GM10248 (cell line): ENCODE measurements at regions not wholly inside any gene's neighbourhood (a gene's known extent, or its start where the extent isn't known, plus 50 kb on each side); places are given as distances from the start of the nearest gene placed in this dataset.

Experiments
- CTCF ChIA-PET: fragments of 300-600 bp; sonication (Branson Sonifier 250); formaldehyde crosslinking; extraction: SDS; loops from one replicate; lab custom pipeline; 2021; ENCODE audit warnings: antibody characterized with exemption; lab: Yijun Ruan, JAX
- POLR2A ChIA-PET: fragments of 350-650 bp; sonication (Branson Sonifier 250); formaldehyde crosslinking; extraction: SDS; loops from one replicate; lab custom pipeline; 2020; ENCODE audit warnings: antibody characterized with exemption; lab: Yijun Ruan, JAX
- DNase-seq: peaks from one replicate; pipeline ENCODE4 v3.0.0; 2012; ENCODE audit errors: extremely low spot score
- TF ChIP-seq, protein P1 (sequence below): IDR thresholded peaks from 2 replicates; pipeline ENCODE4 v1.5.1; 2012; ENCODE audit warnings: mild to moderate bottlenecking, low read depth; ENCODE audit errors: extremely low read depth, missing control alignments, control extremely low read depth

DNA sequence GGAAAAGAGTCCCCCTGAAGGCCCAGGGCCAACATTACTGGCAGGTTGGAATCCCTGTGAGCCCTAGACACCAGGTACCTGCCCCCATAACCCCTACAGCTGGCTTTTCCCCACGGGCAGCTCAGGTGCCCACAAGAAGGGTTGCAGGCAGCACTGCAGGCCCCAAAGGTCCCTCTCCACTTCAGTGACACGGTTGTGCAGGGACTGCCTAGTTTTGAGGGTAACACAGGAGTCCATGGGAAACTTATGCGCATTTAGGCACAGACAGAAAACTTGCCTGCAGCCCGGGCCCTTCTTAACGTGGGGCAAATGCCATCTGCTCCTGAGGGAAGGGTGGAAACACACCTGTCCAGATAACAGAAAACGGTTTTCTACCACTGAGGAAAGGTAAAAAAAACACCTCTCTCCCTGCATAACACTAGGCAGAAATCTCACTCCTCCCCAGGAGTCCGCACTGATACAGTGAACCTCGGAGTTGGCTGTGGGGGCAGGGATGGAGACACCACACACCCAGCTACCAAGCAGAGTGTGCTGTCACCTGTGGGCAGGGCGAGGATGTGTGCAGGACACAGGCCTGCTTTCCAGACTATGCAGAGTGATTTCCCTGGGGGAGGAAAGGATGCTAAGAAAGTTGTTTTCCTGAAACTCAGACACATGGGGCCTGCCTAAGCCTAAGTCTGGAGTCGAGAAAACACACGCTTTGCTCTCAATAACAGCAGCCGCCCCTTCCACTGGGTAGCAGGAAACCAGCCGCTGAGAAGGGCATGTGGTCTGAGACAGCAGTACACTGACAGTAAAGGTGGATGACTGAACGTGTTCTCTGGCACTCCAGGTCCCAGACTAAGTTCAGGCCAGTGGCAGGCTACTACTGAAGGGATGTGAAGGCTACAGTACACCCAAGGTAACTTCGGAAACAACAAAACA, 819.4 kb downstream of the DCDC2C start:
- CTCF ChIA-PET, result no interaction called here
- TF ChIP-seq, protein P1, sequence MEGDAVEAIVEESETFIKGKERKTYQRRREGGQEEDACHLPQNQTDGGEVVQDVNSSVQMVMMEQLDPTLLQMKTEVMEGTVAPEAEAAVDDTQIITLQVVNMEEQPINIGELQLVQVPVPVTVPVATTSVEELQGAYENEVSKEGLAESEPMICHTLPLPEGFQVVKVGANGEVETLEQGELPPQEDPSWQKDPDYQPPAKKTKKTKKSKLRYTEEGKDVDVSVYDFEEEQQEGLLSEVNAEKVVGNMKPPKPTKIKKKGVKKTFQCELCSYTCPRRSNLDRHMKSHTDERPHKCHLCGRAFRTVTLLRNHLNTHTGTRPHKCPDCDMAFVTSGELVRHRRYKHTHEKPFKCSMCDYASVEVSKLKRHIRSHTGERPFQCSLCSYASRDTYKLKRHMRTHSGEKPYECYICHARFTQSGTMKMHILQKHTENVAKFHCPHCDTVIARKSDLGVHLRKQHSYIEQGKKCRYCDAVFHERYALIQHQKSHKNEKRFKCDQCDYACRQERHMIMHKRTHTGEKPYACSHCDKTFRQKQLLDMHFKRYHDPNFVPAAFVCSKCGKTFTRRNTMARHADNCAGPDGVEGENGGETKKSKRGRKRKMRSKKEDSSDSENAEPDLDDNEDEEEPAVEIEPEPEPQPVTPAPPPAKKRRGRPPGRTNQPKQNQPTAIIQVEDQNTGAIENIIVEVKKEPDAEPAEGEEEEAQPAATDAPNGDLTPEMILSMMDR, result no peak

DNA sequence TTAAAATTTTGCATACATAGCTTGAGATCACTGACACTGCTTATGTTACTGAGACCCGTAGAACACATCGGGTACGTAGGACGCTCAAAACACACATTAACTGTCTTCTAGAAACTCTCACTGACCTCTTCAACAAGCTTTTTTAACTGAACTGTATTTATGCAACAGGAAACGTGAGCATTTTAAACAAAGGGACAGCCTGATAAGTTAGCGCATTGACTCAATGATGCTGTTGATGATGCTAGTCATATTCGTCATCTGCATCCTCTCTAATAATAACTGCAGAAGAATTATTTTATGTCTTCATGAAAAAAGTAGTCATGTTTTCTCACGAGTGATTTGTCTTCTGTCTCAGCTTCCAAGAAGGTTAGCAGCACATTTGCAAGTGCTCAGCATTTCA, 824.0 kb downstream of the DCDC2C start:
- TF ChIP-seq, protein P1, result no peak
- DNase-seq, result no peak
- ChIA-PET CTCF (no interaction called here), POLR2A (no interaction called here)

More for the DNA sequence above, 819.4 kb downstream of the DCDC2C start:
- POLR2A ChIA-PET, result no interaction called here
- no peak for DNase-seq

DNA sequence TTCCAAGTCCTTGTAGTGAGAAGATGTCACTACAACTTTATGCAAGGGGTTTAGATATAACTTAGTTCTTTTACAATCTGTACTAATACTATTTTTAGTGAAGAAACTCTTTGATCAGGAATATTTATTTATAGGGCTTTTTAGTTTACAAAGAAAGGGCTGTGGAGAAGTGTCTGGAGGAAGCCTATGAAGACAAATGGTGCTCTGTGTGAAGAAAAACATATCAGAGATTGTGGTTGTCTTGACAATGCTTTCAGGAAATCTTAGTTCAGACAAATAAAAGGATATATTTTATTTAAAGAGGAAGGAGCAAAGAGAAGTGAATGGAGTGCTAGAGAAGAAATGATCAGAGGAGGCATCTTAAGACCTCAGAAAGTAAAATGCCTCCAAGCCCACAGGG, 824.9 kb downstream of the DCDC2C start:
- DNase-seq, result no peak
- CTCF ChIA-PET, result no interaction called here
- POLR2A ChIA-PET, result no interaction called here

DNA sequence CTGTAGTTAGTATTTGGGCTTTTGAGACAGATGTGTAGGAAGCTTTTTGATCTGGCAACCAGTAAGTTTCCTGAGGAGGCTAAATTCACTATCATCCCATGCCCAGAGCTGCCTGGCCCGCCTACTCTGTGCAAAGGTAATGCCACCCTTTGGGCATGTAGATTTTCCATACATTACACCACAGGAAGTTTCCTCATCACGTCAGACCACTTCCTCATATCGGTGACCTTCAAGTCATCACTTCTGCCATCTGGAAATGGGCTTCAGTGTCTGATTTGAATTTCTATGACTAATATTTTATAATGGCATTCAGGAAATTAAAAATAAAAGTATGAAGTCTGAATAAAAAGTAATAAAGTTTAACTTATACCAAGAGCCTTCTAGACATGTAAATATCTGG, 825.4 kb downstream of the DCDC2C start:
- POLR2A ChIA-PET, result no interaction called here
- CTCF ChIA-PET, result no interaction called here
- TF ChIP-seq, protein P1, result no peak
- no peak for DNase-seq

More for the DNA sequence above, 824.9 kb downstream of the DCDC2C start:
- TF ChIP-seq, protein P1, result no peak

DNA sequence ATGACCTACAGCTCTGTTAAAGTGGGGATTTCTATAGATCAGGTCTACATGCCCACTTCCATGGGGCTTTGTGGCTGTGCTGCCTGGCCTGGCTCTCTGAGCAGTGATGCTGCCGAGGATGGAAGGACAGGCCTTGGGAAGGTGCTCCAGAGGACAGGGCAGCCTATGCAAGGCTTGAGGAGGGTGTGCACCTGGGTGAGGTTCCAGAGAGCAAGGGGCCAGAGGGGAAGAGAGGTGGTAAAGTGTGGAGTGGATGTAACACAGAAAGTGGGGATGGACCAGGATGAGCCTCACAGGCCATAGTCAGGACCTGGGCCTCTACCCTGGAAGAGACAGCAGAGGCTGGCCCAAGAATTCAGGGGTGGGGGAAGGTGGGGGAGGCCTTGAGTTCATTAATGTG, 826.4 kb downstream of the DCDC2C start:
- no peak for DNase-seq
- CTCF ChIA-PET, result no interaction called here
- POLR2A ChIA-PET, result no interaction called here
- TF ChIP-seq, protein P1, result no peak

DNA sequence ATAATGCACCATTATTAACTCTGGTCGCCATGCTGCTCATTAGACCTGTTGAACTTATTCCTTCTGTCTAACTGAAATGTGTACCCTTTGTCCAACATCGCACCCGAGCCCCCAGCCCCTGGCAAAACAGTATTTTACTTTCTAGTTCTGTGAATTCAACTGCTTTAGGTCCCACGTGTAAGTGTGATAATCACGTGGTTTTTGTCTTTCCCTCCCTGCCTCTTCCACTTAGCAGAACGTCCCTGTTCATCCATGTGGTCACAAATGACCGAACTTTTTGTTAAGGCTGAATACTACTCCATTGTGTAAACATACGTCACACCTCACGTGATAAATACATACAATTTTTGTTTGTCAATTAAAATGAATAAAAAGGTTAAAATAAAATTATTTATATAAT, 826.9 kb downstream of the DCDC2C start:
- TF ChIP-seq, protein P1, result no peak
- DNase-seq, result no peak
- CTCF ChIA-PET, result no interaction called here
- POLR2A ChIA-PET, result no interaction called here
